Natural killer cell (primary cell): ENCODE measurements at regions not wholly inside any gene's neighbourhood (a gene's known extent, or its start where the extent isn't known, plus 50 kb on each side); places are given as distances from the start of the nearest gene placed in this dataset.

Experiments used
- ATAC-seq, 3 donors: fragments of 150-1000 bp in 2 of 3; fragments of 200-7000 bp in 1 of 3; cut with Tn5 transposase; 1 replicate in 1 of 3; 2 replicates in 2 of 3; pipeline ENCODE4 v1.10.0; 2021; ENCODE audit warnings: mild to moderate bottlenecking in 2 of 3, moderate library complexity in 2 of 3
- DNase-seq, 2 donors: peaks; one replicate each; pipeline versions ENCODE4 v3.0.0 to v3.0.0-alpha.2; 2013 to 2021; ENCODE audit warnings: mixed read lengths in 1 of 2
- H3K27ac ChIP-seq: one replicate; pipeline ENCODE4 v1.5.1; 2013; ENCODE audit warnings: mild to moderate bottlenecking, low read length
- H3K27me3 ChIP-seq: one replicate; pipeline ENCODE4 v1.6.1; 2013; ENCODE audit warnings: low read length; ENCODE audit not compliant: control insufficient read depth, insufficient read depth
- H3K36me3 ChIP-seq: one replicate; pipeline ENCODE4 v1.6.1; 2013; ENCODE audit warnings: low read length; ENCODE audit not compliant: control insufficient read depth, insufficient read depth
- H3K4me1 ChIP-seq: one replicate; pipeline ENCODE4 v1.6.1; 2013; ENCODE audit warnings: low read length; ENCODE audit not compliant: control insufficient read depth, insufficient read depth
- H3K4me3 ChIP-seq: one replicate; pipeline ENCODE4 v1.5.1; 2013; ENCODE audit warnings: low read length
- H3K9me3 ChIP-seq: one replicate; pipeline ENCODE4 v1.6.1; 2013; ENCODE audit warnings: low read length; ENCODE audit not compliant: control insufficient read depth, insufficient read depth
- H3K27ac Mint-ChIP-seq, 2 donors: one replicate each; pipeline ENCODE4 v1.8.0; 2022; ENCODE audit warnings: mild to moderate bottlenecking in 2 of 2, mixed read lengths in 2 of 2, moderate library complexity in 1 of 2
- H3K27me3 Mint-ChIP-seq, 2 donors: one replicate each; pipeline ENCODE4 v1.8.0; 2022; ENCODE audit warnings: low read depth in 2 of 2, mixed read lengths in 2 of 2
- H3K36me3 Mint-ChIP-seq: one replicate; pipeline ENCODE4 v1.8.0; 2022; ENCODE audit warnings: mixed read lengths
- H3K4me1 Mint-ChIP-seq, 2 donors: one replicate each; pipeline ENCODE4 v1.8.0; 2022; ENCODE audit warnings: mixed read lengths in 2 of 2
- H3K4me3 Mint-ChIP-seq: one replicate; pipeline ENCODE4 v1.8.0; 2022; ENCODE audit warnings: mild to moderate bottlenecking, moderate library complexity, mixed read lengths
- H3K9me3 Mint-ChIP-seq, 2 donors: one replicate each; pipeline ENCODE4 v1.8.0; 2022; ENCODE audit warnings: mixed read lengths in 2 of 2
- CTCF ChIP-seq: fragments of 200-600 bp; IDR thresholded peaks from one replicate; pipeline ENCODE4 v1.8.0; 2022; ENCODE audit warnings: antibody characterized with exemption
- WGBS: methylation state at CpG from one replicate; pipeline ENCODE4 v1.1.7; 2013; ENCODE audit warnings: missing lambda C conversion rate; ENCODE audit not compliant: insufficient coverage; 5-methylcytosine and 5-hydroxymethylcytosine counted together
- intact Hi-C: fragments of 100-400 bp; cut with micrococcal nuclease; formaldehyde crosslinking; loops from one replicate; pipeline ENCODE4 v1.14.2; 2022

GRCh38 chr18:42525905-42526304, 570.9 kb downstream of the PIK3C3 start:
- H3K9me3 ChIP-seq = no peaks in the 10 kb centered on the region
- H3K4me3 ChIP-seq = no peak overlapping the region
- TF ChIP-seq CTCF = no peak
- H3K36me3 ChIP-seq = no peaks in the 10 kb centered on the region
- DNase-seq (no peak), ATAC-seq (no peak)
- Mint-ChIP-seq H3K4me3 (no peak overlapping the region), H3K27ac (no peak overlapping the region), H3K27me3 (no peaks in the 10 kb centered on the region), H3K4me1 (no peaks in the 10 kb centered on the region), H3K9me3 (peaks cover 7 to 10% of the 10 kb centered on the region in 2 donors), H3K36me3 (no peaks in the 10 kb centered on the region)
- no peak overlapping the region for H3K27ac ChIP-seq
- no peaks in the 10 kb centered on the region for H3K27me3 ChIP-seq
- 73% methylated on average over 2 of the region's 2 CpGs for WGBS
- no peaks in the 10 kb centered on the region for H3K4me1 ChIP-seq
- intact Hi-C loops = no loop called here

- Histone ChIP-seq H3K36me3 (no peaks in the 10 kb centered on the region), H3K4me3 (no peak overlapping the region), H3K27ac (no peak overlapping the region), H3K27me3 (no peaks in the 10 kb centered on the region), H3K9me3 (no peaks in the 10 kb centered on the region), H3K4me1 (no peaks in the 10 kb centered on the region)
- intact Hi-C loops = no loop called here
- Mint-ChIP-seq H3K9me3 (peaks cover 8 to 12% of the 10 kb centered on the region in 2 donors), H3K4me3 (no peak overlapping the region), H3K27me3 (no peaks in the 10 kb centered on the region), H3K36me3 (no peaks in the 10 kb centered on the region), H3K27ac (no peak overlapping the region), H3K4me1 (no peaks in the 10 kb centered on the region)
- no peak for TF ChIP-seq CTCF
- no peak for ATAC-seq
- DNase-seq = no peak
- 88% methylated on average over 5 of the region's 5 CpGs for WGBS
These were observed 572.7 kb downstream of the PIK3C3 start for GRCh38 chr18:42527766-42528165.

GRCh38 chr18:42530276-42530675, 575.2 kb downstream of the PIK3C3 start:
- whole genome bisulfite sequencing = 83% methylated on average over 1 of the region's 1 CpG
- no peaks in the 10 kb centered on the region for H3K27me3 Mint-ChIP-seq
- intact Hi-C loops = no loop called here
- H3K36me3 ChIP-seq = no peaks in the 10 kb centered on the region
- no peaks in the 10 kb centered on the region for H3K36me3 Mint-ChIP-seq
- H3K9me3 ChIP-seq = no peaks in the 10 kb centered on the region
- H3K9me3 Mint-ChIP-seq = peaks cover 6 to 9% of the 10 kb centered on the region in 2 donors
- no peak overlapping the region for H3K27ac Mint-ChIP-seq
- no peak overlapping the region for H3K27ac ChIP-seq
- H3K27me3 ChIP-seq = no peaks in the 10 kb centered on the region
- no peaks in the 10 kb centered on the region for H3K4me1 Mint-ChIP-seq
- no peaks in the 10 kb centered on the region for H3K4me1 ChIP-seq
- no peak for TF ChIP-seq CTCF
- no peak overlapping the region for H3K4me3 Mint-ChIP-seq
- H3K4me3 ChIP-seq = no peak overlapping the region
- DNase-seq = no peak
- ATAC-seq = no peak

- Mint-ChIP-seq H3K4me3 (no peak overlapping the region), H3K9me3 (peaks cover 6 to 12% of the 10 kb centered on the region in 2 donors), H3K27ac (no peak overlapping the region), H3K4me1 (no peaks in the 10 kb centered on the region), H3K36me3 (no peaks in the 10 kb centered on the region), H3K27me3 (no peaks in the 10 kb centered on the region)
- ATAC-seq (no peak), DNase-seq (no peak)
- no peaks in the 10 kb centered on the region for H3K27me3 ChIP-seq
- no peak overlapping the region for H3K4me3 ChIP-seq
- H3K9me3 ChIP-seq = no peaks in the 10 kb centered on the region
- H3K4me1 ChIP-seq = no peaks in the 10 kb centered on the region
- H3K27ac ChIP-seq = no peak overlapping the region
- intact Hi-C loops = no loop called here
- TF ChIP-seq CTCF = no peak
- H3K36me3 ChIP-seq = no peaks in the 10 kb centered on the region
- no CpG with 5 or more reads among the region's 1 CpG for WGBS
These were observed 577.1 kb downstream of the PIK3C3 start for GRCh38 chr18:42532119-42532518.
